Lower lobe of right lung (tissue), 2 donors: ENCODE measurements at regions not wholly inside any gene's neighbourhood (a gene's known extent, or its start where the extent isn't known, plus 50 kb on each side); places are given as distances from the start of the nearest gene placed in this dataset.

Source experiments
- ATAC-seq, 2 donors: fragments of 200-7000 bp; cut with Tn5 transposase; one replicate each; pipeline ENCODE4 v1.9.1; 2020 to 2022; ENCODE audit warnings: mild to moderate bottlenecking in 2 of 2, moderate library complexity in 2 of 2
- DNase-seq: peaks from one replicate; pipeline ENCODE4 v3.0.0-alpha.2; 2020
- H3K27ac ChIP-seq: fragments of 200-600 bp; one replicate; pipeline ENCODE4 v1.8.0; 2022
- H3K27me3 ChIP-seq: fragments of 200-600 bp; one replicate; pipeline ENCODE4 v1.8.0; 2022; ENCODE audit warnings: low read depth
- H3K36me3 ChIP-seq: fragments of 200-600 bp; one replicate; pipeline ENCODE4 v1.8.0; 2022; ENCODE audit warnings: mild to moderate bottlenecking
- H3K4me1 ChIP-seq: fragments of 200-600 bp; one replicate; pipeline ENCODE4 v1.8.0; 2022
- H3K4me3 ChIP-seq: fragments of 200-600 bp; one replicate; pipeline ENCODE4 v1.8.0; 2022; ENCODE audit warnings: mild to moderate bottlenecking
- H3K9me3 ChIP-seq: fragments of 200-600 bp; one replicate; pipeline ENCODE4 v1.8.0; 2022
- CTCF ChIP-seq: fragments of 200-600 bp; IDR thresholded peaks from one replicate; pipeline ENCODE4 v1.8.0; 2022; ENCODE audit warnings: antibody characterized with exemption, mild to moderate bottlenecking
- intact Hi-C: fragments of 100-400 bp; cut with DNase I; formaldehyde crosslinking; loops from one replicate; pipeline ENCODE4 v1.11.0; 2022
- donor health status: DM: no; HTN: yes; CAD: no; lungs with severe emphysema.

DNA sequence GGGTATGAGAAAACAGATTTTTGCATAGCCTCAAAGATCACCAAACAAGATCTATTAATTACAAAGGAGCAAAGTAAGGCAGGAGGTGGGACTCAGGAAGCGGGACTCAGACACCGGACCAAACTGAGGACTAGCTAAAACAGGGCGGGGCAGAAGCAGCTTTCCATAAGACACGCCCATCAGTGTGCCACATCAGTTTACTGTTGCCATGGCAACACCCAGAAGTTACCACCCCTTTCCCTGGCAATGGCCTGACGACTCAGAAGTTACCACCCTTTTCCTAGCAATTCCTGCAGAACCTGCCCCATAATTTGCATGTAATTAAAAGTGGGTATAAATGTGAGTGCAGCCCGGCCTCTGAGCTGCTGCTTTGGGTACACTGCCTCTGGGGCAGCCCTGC lies 173.9 kb downstream of the SHANK2 start:
- no peak for DNase-seq
- no peaks in the 10 kb centered on the region for H3K36me3 ChIP-seq
- no peak for TF ChIP-seq CTCF
- no peak for ATAC-seq
- H3K9me3 ChIP-seq = no peaks in the 10 kb centered on the region
- H3K4me1 ChIP-seq = no peaks in the 10 kb centered on the region
- no peaks in the 10 kb centered on the region for H3K27me3 ChIP-seq
- no peak overlapping the region for H3K27ac ChIP-seq
- no peak overlapping the region for H3K4me3 ChIP-seq
- intact Hi-C loops = no loop called here

DNA sequence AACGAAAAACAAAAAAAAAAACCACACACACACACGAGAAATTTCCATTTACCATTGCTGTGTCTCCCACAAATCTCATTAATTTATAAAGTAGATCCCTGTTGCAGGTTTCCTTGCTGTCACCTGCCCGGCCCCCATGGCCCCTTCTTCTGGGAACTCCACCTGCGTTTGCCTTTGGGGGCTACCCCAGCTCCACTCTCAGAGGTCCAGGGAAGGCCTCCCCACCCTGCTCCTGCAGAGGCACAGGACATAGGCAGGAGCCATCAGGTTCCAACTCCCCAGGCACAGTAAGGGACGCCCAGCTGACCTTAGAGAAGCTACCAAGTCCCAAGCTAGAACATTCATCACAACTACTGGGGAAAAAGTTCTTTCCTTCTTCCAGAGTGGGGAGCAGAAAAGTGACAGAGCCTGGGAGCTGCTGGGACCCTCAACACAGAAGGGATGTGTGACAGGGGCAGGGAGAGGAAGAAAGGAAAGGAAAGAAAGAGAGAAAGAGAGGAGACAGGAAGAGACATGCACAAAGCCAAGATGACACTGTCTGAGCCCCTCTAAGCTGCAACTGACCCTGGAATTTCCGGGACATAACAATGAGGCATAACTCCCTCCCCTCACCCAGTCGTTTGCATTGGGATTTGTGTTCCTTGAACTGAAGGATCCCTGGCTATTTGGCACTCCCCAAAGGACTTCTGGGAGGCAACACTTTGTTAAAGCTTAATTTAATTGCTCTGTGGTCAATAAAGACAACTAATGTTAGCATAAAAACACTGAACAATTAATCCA lies 175.7 kb downstream of the SHANK2 start:
- ATAC-seq (no peak), DNase-seq (no peak)
- H3K27ac ChIP-seq = no peak overlapping the region
- H3K36me3 ChIP-seq = no peaks in the 10 kb centered on the region
- H3K9me3 ChIP-seq = no peaks in the 10 kb centered on the region
- H3K4me3 ChIP-seq = no peak overlapping the region
- no peaks in the 10 kb centered on the region for H3K27me3 ChIP-seq
- no peaks in the 10 kb centered on the region for H3K4me1 ChIP-seq
- no peak for TF ChIP-seq CTCF
- intact Hi-C loops = no loop called here

GRCh38 chr11:71075871-71076420 lies 176.4 kb downstream of the SHANK2 start:
- ATAC-seq (no peak), DNase-seq (no peak)
- no peak for TF ChIP-seq CTCF
- intact Hi-C loops = no loop called here
- H3K27ac ChIP-seq = no peak overlapping the region
- no peak overlapping the region for H3K4me3 ChIP-seq
- no peaks in the 10 kb centered on the region for H3K4me1 ChIP-seq
- no peaks in the 10 kb centered on the region for H3K9me3 ChIP-seq
- H3K27me3 ChIP-seq = no peaks in the 10 kb centered on the region
- no peaks in the 10 kb centered on the region for H3K36me3 ChIP-seq

DNA sequence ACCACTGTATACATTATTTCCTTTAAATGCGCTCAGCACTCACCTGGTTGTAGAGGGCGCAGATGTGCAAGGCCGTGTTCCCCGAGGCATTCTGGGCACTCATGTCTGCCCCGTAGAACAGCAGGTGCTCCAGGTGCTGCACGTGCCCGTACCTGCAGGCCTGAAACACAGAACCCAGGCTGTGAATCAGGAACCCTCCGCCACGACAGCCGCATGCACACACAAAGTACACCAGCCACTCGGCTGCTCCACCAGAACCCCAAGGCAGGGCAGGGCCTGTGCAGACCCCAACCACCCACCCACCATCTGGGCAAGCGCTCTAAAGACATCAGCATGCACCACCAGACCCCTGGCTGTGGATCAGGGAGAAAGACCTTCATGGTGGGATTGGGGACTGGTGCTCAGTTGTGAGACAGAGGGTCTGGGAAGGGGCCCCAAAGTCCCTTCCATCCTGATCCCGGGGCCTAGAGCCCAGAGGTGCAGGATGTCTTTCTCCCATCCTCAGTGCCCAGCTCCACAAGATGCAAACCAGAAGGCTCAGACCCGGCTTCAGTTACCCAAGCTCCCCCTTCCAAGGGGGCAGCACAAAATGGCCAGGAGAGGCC lies 177.2 kb downstream of the SHANK2 start:
- no peak for DNase-seq
- Histone ChIP-seq H3K4me1 (no peaks in the 10 kb centered on the region), H3K36me3 (no peaks in the 10 kb centered on the region), H3K9me3 (no peaks in the 10 kb centered on the region), H3K4me3 (no peak overlapping the region), H3K27me3 (no peaks in the 10 kb centered on the region), H3K27ac (no peak overlapping the region)
- no peak for TF ChIP-seq CTCF
- ATAC-seq = no peak
- intact Hi-C loops = no loop called here

GRCh38 chr11:71071736-71072509 lies 180.5 kb downstream of the SHANK2 start:
- H3K27ac ChIP-seq = no peak overlapping the region

More at GRCh38 chr11:71071736-71072509, 180.5 kb downstream of the SHANK2 start:
- H3K36me3 ChIP-seq = no peaks in the 10 kb centered on the region
- intact Hi-C loops = no loop called here
- DNase-seq (no peak), ATAC-seq (no peak)
- no peak for TF ChIP-seq CTCF
- H3K27me3 ChIP-seq = no peaks in the 10 kb centered on the region
- H3K9me3 ChIP-seq = no peaks in the 10 kb centered on the region
- H3K4me1 ChIP-seq = no peaks in the 10 kb centered on the region
- H3K4me3 ChIP-seq = no peak overlapping the region
